22Rv1 (cell line): ENCODE measurements at regions not wholly inside any gene's neighbourhood (a gene's known extent, or its start where the extent isn't known, plus 50 kb on each side); places are given as distances from the start of the nearest gene placed in this dataset.
"Not testable (repeated sequence)": the region's sequence is repeated elsewhere in the genome, so short reads cannot be mapped to it uniquely, and the experiment has no call there.

ENCODE experiments used
- H3K27ac ChIP-seq: fragments of 450-650 bp; 2 replicates; pipeline ENCODE4 v1.5.1; 2017
- ZFX ChIP-seq: fragments of 450-650 bp; IDR thresholded peaks from 2 replicates; pipeline ENCODE4 v1.6.1; 2017; ENCODE audit warnings: antibody characterized with exemption, borderline replicate concordance
- TF ChIP-seq, protein P1 (sequence below): fragments of 450-650 bp; IDR thresholded peaks from 2 replicates; pipeline ENCODE4 v1.5.1; 2017; ENCODE audit warnings: mild to moderate bottlenecking

- no peak overlapping the region for H3K27ac ChIP-seq
These were observed 206.5 kb upstream of the ANXA10 start for GRCh38 chr4:167885872-167886271.

DNA sequence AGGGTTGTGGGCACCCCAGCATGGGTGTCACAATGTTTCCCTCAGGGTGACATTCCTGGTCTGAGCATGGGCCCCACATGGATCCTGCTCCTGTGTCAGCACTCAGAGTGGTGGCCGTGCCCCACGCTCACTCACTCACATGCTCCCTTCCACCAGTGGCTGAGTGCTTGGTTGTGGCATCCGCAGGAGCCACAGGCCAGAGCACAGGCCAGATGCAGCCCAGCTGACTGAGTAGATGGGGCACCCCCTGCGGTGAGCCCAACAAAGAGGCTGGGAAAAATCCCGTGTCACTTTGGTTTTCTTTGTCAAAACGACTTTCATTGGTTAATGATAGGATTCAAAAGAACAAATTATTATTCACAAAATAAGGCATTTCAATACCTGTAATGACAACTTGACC is 204.6 kb upstream of the ANXA10 start:
- H3K27ac ChIP-seq = no peak overlapping the region
- TF ChIP-seq ZFX = no peak
- TF ChIP-seq, protein P1, sequence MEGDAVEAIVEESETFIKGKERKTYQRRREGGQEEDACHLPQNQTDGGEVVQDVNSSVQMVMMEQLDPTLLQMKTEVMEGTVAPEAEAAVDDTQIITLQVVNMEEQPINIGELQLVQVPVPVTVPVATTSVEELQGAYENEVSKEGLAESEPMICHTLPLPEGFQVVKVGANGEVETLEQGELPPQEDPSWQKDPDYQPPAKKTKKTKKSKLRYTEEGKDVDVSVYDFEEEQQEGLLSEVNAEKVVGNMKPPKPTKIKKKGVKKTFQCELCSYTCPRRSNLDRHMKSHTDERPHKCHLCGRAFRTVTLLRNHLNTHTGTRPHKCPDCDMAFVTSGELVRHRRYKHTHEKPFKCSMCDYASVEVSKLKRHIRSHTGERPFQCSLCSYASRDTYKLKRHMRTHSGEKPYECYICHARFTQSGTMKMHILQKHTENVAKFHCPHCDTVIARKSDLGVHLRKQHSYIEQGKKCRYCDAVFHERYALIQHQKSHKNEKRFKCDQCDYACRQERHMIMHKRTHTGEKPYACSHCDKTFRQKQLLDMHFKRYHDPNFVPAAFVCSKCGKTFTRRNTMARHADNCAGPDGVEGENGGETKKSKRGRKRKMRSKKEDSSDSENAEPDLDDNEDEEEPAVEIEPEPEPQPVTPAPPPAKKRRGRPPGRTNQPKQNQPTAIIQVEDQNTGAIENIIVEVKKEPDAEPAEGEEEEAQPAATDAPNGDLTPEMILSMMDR = no peak

More at GRCh38 chr4:167885872-167886271, 206.5 kb upstream of the ANXA10 start:
- TF ChIP-seq, protein P1 = no peak
- no peak for TF ChIP-seq ZFX

GRCh38 chr4:167890226-167890625 is 202.1 kb upstream of the ANXA10 start:
- H3K27ac ChIP-seq = no peak overlapping the region
- TF ChIP-seq, protein P1 = no peak
- TF ChIP-seq ZFX = no peak

DNA sequence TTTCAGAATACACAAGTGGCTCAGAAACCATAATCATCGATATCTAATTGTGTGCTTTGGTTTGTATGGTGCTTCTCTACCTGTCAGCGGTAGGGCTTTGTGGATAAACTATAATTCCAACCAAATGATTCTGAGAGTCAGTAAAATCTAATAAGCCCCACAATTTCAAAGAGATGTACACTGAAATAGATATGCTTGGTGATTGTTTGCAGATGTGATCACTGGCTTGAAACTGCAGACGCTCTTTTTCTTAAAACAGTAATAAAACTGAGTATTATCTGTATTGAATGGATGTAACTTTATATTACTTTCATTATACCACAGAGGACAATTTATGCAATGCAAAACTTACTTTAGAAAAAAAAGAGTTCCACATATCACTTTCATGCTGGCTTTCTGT is 198.8 kb upstream of the ANXA10 start:
- H3K27ac ChIP-seq = no peak overlapping the region
- no peak for TF ChIP-seq ZFX
- TF ChIP-seq, protein P1 = no peak

DNA sequence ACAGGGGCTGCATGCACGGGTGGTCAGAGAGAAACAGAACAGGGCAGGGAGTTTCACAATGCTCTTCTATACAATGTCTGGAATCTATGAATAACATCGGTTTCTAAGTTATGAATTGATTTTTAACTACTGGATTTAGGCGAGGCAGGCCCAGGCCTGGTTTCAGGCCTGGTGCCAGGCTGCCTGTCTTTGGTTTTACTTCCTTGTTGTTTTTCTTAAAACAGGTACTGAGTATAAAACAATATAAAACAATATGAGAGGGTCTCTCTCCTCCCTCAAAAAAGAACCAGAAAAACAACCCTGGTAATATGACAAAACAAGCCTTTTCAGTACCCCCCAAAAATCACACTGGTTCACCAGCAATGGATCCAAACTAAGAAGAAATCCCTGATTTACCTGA is 196.1 kb upstream of the ANXA10 start:
- H3K27ac ChIP-seq = not testable (repeated sequence)

- H3K27ac ChIP-seq = no peak overlapping the region
- TF ChIP-seq, protein P1 = no peak
- no peak for TF ChIP-seq ZFX
These were observed 195.2 kb upstream of the ANXA10 start for GRCh38 chr4:167897116-167897515.

GRCh38 chr4:167903291-167903721 is 189.0 kb upstream of the ANXA10 start:
- no peak overlapping the region for H3K27ac ChIP-seq
- TF ChIP-seq, protein P1 = no peak
- TF ChIP-seq ZFX = no peak

GRCh38 chr4:167906851-167907250 is 185.5 kb upstream of the ANXA10 start:
- no peak overlapping the region for H3K27ac ChIP-seq
- TF ChIP-seq, protein P1 = no peak
- no peak for TF ChIP-seq ZFX
